22Rv1 (cell line): ENCODE measurements at regions not wholly inside any gene's neighbourhood (a gene's known extent, or its start where the extent isn't known, plus 50 kb on each side); places are given as distances from the start of the nearest gene placed in this dataset.

Experiments used
- H3K27ac ChIP-seq: fragments of 450-650 bp; 2 replicates; pipeline ENCODE4 v1.5.1; 2017
- CTCF ChIP-seq: fragments of 450-650 bp; IDR thresholded peaks from 2 replicates; pipeline ENCODE4 v1.5.1; 2017; ENCODE audit warnings: mild to moderate bottlenecking
- ZFX ChIP-seq: fragments of 450-650 bp; IDR thresholded peaks from 2 replicates; pipeline ENCODE4 v1.6.1; 2017; ENCODE audit warnings: antibody characterized with exemption, borderline replicate concordance

- TF ChIP-seq ZFX, result no peak
- TF ChIP-seq CTCF, result no peak
- H3K27ac ChIP-seq, result no peak overlapping the region
Measured at GRCh38 chr2:40914666-40915065, 462.8 kb upstream of the SLC8A1 start.

- no peak for TF ChIP-seq ZFX
- TF ChIP-seq CTCF, result no peak
- H3K27ac ChIP-seq, result no peak overlapping the region
Measured at GRCh38 chr2:40915651-40916050, 463.8 kb upstream of the SLC8A1 start.

GRCh38 chr2:40935349-40935748 lies 483.5 kb upstream of the SLC8A1 start:
- no peak overlapping the region for H3K27ac ChIP-seq
- TF ChIP-seq CTCF, result no peak
- TF ChIP-seq ZFX, result no peak

GRCh38 chr2:40937284-40937683 lies 485.4 kb upstream of the SLC8A1 start:
- TF ChIP-seq ZFX, result no peak
- TF ChIP-seq CTCF, result no peak
- no peak overlapping the region for H3K27ac ChIP-seq

DNA sequence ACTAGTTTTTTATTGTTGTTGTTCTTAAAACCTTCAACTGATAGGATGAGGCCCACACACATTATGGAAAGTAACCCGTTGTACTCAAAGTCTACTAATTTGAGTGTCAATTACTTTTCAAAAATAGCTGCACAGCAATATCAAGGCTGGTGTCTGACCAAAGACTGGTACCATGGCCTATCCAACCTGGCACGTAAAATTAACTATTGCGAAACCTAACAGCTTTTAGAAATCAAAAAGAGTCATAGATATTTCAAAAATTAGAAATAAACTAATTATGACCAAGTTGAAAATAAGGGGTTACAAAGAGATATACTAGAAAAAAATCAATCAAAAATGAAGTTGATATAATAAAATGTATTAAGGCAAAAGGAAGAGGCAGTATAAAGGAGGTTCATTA lies 501.5 kb upstream of the SLC8A1 start:
- H3K27ac ChIP-seq, result no peak overlapping the region
- no peak for TF ChIP-seq CTCF
- TF ChIP-seq ZFX, result no peak

GRCh38 chr2:40955042-40955441 lies 503.2 kb upstream of the SLC8A1 start:
- TF ChIP-seq CTCF (no peak), ZFX (no peak)
- H3K27ac ChIP-seq, result no peak overlapping the region

DNA sequence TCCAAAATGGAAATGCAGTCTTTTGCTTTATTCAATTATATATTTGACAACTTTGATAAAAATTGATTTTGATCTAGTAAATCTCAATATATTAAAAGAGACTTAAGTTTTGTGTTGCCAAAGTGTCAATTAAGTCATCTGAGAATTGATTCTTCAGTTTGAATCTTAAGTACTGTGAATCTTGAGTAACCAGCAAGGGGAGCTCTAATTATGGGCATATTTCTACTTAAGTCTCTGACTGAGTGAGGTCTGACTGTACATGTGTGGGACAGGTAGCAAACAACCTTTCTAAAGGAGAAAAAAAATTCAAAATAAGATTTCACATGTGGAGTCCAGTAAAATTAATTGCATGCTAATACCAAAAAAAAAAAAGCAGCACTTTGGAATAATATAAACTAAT lies 503.7 kb upstream of the SLC8A1 start:
- H3K27ac ChIP-seq, result no peak overlapping the region
- TF ChIP-seq CTCF (no peak), ZFX (no peak)
